Neural progenitor cell (in vitro differentiated cells): ENCODE measurements at regions not wholly inside any gene's neighbourhood (a gene's known extent, or its start where the extent isn't known, plus 50 kb on each side); places are given as distances from the start of the nearest gene placed in this dataset.

Experiments used
- DNase-seq: peaks from one replicate; pipeline ENCODE4 v3.0.0-alpha.2; 2016; ENCODE audit warnings: low spot score
- H2AFZ ChIP-seq: fragments of 200-600 bp; sonication (generic); replicated peaks from 2 replicates; pipeline ENCODE4 v1.6.1; 2016; ENCODE audit warnings: antibody characterized with exemption
- H3F3A ChIP-seq: fragments of 200-600 bp; sonication (generic); 2 replicates; pipeline ENCODE4 v1.6.1; 2016; ENCODE audit warnings: antibody characterized with exemption, low read depth
- H3K27ac ChIP-seq: fragments of 200-600 bp; sonication (generic); 2 replicates; pipeline ENCODE4 v1.5.1; 2016; ENCODE audit warnings: mild to moderate bottlenecking
- H3K27me3 ChIP-seq: fragments of 200-600 bp; sonication (generic); 2 replicates; pipeline ENCODE4 v1.6.1; 2016; ENCODE audit warnings: mild to moderate bottlenecking, moderate library complexity
- H3K36me3 ChIP-seq: fragments of 200-600 bp; sonication (generic); 2 replicates; pipeline ENCODE4 v1.5.1; 2016
- H3K4me1 ChIP-seq: fragments of 200-600 bp; sonication (generic); 2 replicates; pipeline ENCODE4 v1.6.1; 2016; ENCODE audit warnings: mixed run types
- H3K4me2 ChIP-seq: fragments of 200-600 bp; sonication (generic); 2 replicates; pipeline ENCODE4 v1.6.1; 2016
- H3K4me3 ChIP-seq: fragments of 200-600 bp; sonication (generic); 2 replicates; pipeline ENCODE4 v1.5.1; 2016
- H3K79me2 ChIP-seq: fragments of 200-600 bp; sonication (generic); 2 replicates; pipeline ENCODE4 v1.6.1; 2016; ENCODE audit warnings: low read depth
- H3K9ac ChIP-seq: fragments of 200-600 bp; sonication (generic); 2 replicates; pipeline ENCODE4 v1.6.1; 2016
- H3K9me3 ChIP-seq: fragments of 200-600 bp; sonication (generic); 2 replicates; pipeline ENCODE4 v1.5.1; 2016; ENCODE audit warnings: low read depth
- H4K20me1 ChIP-seq: fragments of 200-600 bp; sonication (generic); 2 replicates; pipeline ENCODE4 v1.6.1; 2016; ENCODE audit warnings: low read depth
- H3K27ac Mint-ChIP-seq: 3 replicates; pipeline ENCODE4 v1.8.0; 2021; ENCODE audit warnings: mixed read lengths
- H3K27me3 Mint-ChIP-seq: 2 replicates; pipeline ENCODE4 v1.8.0; 2022; ENCODE audit warnings: low read depth, mild to moderate bottlenecking, inconsistent platforms, moderate library complexity, mixed read lengths; ENCODE audit not compliant: insufficient read depth
- H3K36me3 Mint-ChIP-seq: 3 replicates; pipeline ENCODE4 v1.8.0; 2021; ENCODE audit warnings: mixed read lengths
- H3K4me1 Mint-ChIP-seq: 3 replicates; pipeline ENCODE4 v1.8.0; 2021; ENCODE audit warnings: mixed read lengths
- H3K4me3 Mint-ChIP-seq: 3 replicates; pipeline ENCODE4 v1.8.0; 2021; ENCODE audit warnings: mild to moderate bottlenecking, moderate library complexity, mixed read lengths
- H3K9me3 Mint-ChIP-seq: 3 replicates; pipeline ENCODE4 v1.8.0; 2020; ENCODE audit warnings: mixed read lengths
- CTCF ChIP-seq: fragments of 200-600 bp; sonication (generic); IDR thresholded peaks from 2 replicates; pipeline ENCODE4 v1.5.1; 2017; ENCODE audit warnings: antibody characterized with exemption, mild to moderate bottlenecking
- EZH2 ChIP-seq: fragments of 200-600 bp; sonication (generic); IDR thresholded peaks from 2 replicates; pipeline ENCODE4 v1.6.1; 2017; ENCODE audit warnings: antibody characterized with exemption, mild to moderate bottlenecking, moderate library complexity
- EZH2phosphoT487 ChIP-seq: fragments of 200-600 bp; sonication (generic); IDR thresholded peaks from 2 replicates; pipeline ENCODE4 v1.6.1; 2017; ENCODE audit warnings: antibody characterized with exemption

DNA sequence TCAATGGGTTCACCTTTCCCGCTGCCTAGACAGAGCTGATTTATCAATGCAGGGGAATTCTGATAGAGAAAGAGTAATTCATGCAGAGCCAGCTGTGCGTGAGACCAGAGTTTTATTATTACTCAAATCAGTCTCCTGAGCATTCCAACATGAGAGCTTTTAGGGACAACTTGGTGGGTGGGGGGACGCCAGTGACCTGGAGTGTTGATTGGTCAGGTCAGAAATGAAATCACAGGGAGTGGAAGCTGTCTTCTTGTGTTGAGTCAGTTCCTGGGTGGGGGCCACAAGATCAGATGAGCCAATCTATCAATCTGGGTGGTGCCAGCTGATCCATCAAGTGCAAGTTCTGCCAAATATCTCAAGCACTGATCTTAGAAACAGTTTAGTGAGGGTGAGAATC lies 99.0 kb upstream of the CAV2 start:
- Histone ChIP-seq H2AFZ (no peak overlapping the region), H3K4me3 (no peak overlapping the region), H3F3A (peaks cover 4% of the 10 kb centered on the region), H3K9ac (no peak overlapping the region), H3K4me1 (no peaks in the 10 kb centered on the region), H3K36me3 (no peaks in the 10 kb centered on the region), H3K27ac (no peak overlapping the region), H4K20me1 (no peaks in the 10 kb centered on the region), H3K79me2 (no peaks in the 10 kb centered on the region), H3K9me3 (no peaks in the 10 kb centered on the region), H3K4me2 (no peak overlapping the region), H3K27me3 (no peaks in the 10 kb centered on the region)
- Mint-ChIP-seq H3K27me3 (peaks cover 3% of the 10 kb centered on the region), H3K4me3 (no peak overlapping the region), H3K9me3 (peaks cover 10% of the 10 kb centered on the region), H3K36me3 (no peaks in the 10 kb centered on the region), H3K27ac (no peak overlapping the region), H3K4me1 (peaks cover 3% of the 10 kb centered on the region)
- DNase-seq = no peak
- TF ChIP-seq CTCF (no peak), EZH2phosphoT487 (no peak), EZH2 (no peak)

DNA sequence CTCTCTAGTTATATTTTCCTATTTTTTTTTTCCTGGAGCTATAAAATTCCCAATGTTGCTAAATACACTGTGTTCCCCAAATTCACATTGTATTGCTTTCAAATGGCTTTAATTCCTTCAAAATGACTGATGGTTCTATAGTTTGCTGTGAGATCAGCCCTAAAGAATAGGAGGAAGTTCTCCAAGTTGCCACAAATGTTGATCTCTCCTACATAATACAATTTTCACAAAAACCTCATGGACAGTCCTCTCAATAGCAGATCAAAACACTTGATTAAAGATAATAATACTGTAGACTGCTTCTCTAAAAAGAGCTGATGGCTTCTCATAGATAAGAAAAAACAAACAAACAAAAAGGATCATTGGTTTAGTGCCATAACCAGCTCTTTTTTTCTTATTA lies 97.8 kb upstream of the CAV2 start:
- no peak overlapping the region for H3K27ac Mint-ChIP-seq
- H3K27me3 Mint-ChIP-seq = peaks cover 3% of the 10 kb centered on the region
- no peak overlapping the region for H3K4me3 Mint-ChIP-seq
- Histone ChIP-seq H3K27me3 (no peaks in the 10 kb centered on the region), H3K4me1 (no peaks in the 10 kb centered on the region), H3K9ac (no peak overlapping the region), H3K4me3 (no peak overlapping the region), H3K4me2 (no peak overlapping the region), H3K9me3 (no peaks in the 10 kb centered on the region), H2AFZ (no peak overlapping the region), H3K36me3 (no peaks in the 10 kb centered on the region), H3F3A (peaks cover 4% of the 10 kb centered on the region), H4K20me1 (no peaks in the 10 kb centered on the region), H3K27ac (no peak overlapping the region), H3K79me2 (no peaks in the 10 kb centered on the region)
- H3K36me3 Mint-ChIP-seq = no peaks in the 10 kb centered on the region
- H3K4me1 Mint-ChIP-seq = peaks cover 3% of the 10 kb centered on the region
- DNase-seq = no peak
- no peak for TF ChIP-seq EZH2
- no peak for TF ChIP-seq EZH2phosphoT487
- no peak for TF ChIP-seq CTCF
- peaks cover 10% of the 10 kb centered on the region for H3K9me3 Mint-ChIP-seq

DNA sequence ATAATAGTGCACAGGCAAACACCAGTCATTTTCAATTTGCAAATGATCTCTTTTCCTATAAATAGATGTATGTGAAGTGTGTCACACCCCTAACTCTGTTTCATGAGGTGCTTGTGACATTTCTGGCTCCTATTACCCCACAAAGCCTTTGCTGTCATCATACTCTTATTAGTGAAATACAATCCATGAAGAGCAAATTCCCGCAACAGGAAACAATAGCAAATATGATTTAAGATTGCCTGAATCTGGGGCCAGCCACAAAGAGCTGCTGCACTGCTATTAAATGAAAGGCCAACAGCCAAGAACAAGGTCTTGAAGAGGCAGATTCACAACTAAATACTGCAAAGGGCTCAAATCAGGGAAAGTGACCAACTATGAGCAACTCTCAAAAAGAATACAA lies 96.3 kb upstream of the CAV2 start:
- H3K36me3 Mint-ChIP-seq = peaks cover 2% of the 10 kb centered on the region
- H3K36me3 ChIP-seq = no peaks in the 10 kb centered on the region
- no peaks in the 10 kb centered on the region for H3K4me1 ChIP-seq
- DNase-seq = no peak
- H3F3A ChIP-seq = peaks cover 3% of the 10 kb centered on the region
- no peak overlapping the region for H3K27ac ChIP-seq
- no peak overlapping the region for H3K4me2 ChIP-seq
- H3K4me3 Mint-ChIP-seq = no peak overlapping the region
- H3K27ac Mint-ChIP-seq = no peak overlapping the region
- H3K27me3 Mint-ChIP-seq = peaks cover 2% of the 10 kb centered on the region
- no peaks in the 10 kb centered on the region for H4K20me1 ChIP-seq
- no peaks in the 10 kb centered on the region for H3K27me3 ChIP-seq
- peaks cover 5% of the 10 kb centered on the region for H3K9me3 Mint-ChIP-seq
- H3K9me3 ChIP-seq = no peaks in the 10 kb centered on the region
- H3K9ac ChIP-seq = no peak overlapping the region
- H3K4me3 ChIP-seq = no peak overlapping the region
- H3K79me2 ChIP-seq = no peaks in the 10 kb centered on the region
- H2AFZ ChIP-seq = no peak overlapping the region
- TF ChIP-seq CTCF (no peak), EZH2 (no peak), EZH2phosphoT487 (no peak)
- peaks cover 3% of the 10 kb centered on the region for H3K4me1 Mint-ChIP-seq

GRCh38 chr7:116404389-116404788 lies 95.1 kb upstream of the CAV2 start:
- Histone ChIP-seq H3K79me2 (no peaks in the 10 kb centered on the region), H3K27ac (no peak overlapping the region), H3K4me3 (no peak overlapping the region), H2AFZ (no peak overlapping the region), H3F3A (no peaks in the 10 kb centered on the region), H3K27me3 (no peaks in the 10 kb centered on the region), H3K4me1 (no peaks in the 10 kb centered on the region), H3K36me3 (no peaks in the 10 kb centered on the region), H3K9ac (no peak overlapping the region), H3K4me2 (no peak overlapping the region), H4K20me1 (no peaks in the 10 kb centered on the region), H3K9me3 (no peaks in the 10 kb centered on the region)
- no peak for TF ChIP-seq EZH2phosphoT487
- TF ChIP-seq EZH2 = no peak
- no peak for TF ChIP-seq CTCF
- no peak for DNase-seq
- Mint-ChIP-seq H3K4me1 (peaks cover 3% of the 10 kb centered on the region), H3K27me3 (no peaks in the 10 kb centered on the region), H3K27ac (no peak overlapping the region), H3K36me3 (peaks cover 2% of the 10 kb centered on the region), H3K9me3 (no peaks in the 10 kb centered on the region), H3K4me3 (no peak overlapping the region)
